ENCODE measurements at regions not wholly inside any gene's neighbourhood (a gene's known extent, or its start where the extent isn't known, plus 50 kb on each side); places are given as distances from the start of the nearest gene placed in this dataset.
"Not testable (repeated sequence)": the region's sequence is repeated elsewhere in the genome, so short reads cannot be mapped to it uniquely, and the experiment has no call there.

DNA sequence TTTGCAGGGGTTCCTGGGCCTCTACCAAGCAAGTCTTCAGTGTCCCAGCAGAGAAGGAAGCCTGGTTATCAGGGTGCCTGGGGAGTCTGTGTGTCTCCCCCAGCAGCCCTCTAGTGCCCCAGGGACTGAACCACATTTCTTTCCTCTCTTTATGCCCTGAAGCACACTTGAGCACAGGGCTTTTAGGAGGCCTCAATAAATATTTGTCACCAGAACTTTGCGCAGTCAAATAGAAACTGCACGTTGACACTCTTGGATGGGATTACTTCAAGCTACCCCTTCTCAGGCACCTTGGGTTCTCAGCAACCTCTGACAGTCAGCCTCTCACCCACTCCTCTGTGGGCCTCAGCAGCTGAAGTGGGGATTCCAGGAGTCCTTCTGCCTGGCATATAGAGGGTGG lies 226.6 kb upstream of the HES1 start:
- DNase-seq = no peak

- DNase-seq = no peak
Observed at GRCh38 chr3:193910310-193910709, 225.6 kb upstream of the HES1 start.

DNA sequence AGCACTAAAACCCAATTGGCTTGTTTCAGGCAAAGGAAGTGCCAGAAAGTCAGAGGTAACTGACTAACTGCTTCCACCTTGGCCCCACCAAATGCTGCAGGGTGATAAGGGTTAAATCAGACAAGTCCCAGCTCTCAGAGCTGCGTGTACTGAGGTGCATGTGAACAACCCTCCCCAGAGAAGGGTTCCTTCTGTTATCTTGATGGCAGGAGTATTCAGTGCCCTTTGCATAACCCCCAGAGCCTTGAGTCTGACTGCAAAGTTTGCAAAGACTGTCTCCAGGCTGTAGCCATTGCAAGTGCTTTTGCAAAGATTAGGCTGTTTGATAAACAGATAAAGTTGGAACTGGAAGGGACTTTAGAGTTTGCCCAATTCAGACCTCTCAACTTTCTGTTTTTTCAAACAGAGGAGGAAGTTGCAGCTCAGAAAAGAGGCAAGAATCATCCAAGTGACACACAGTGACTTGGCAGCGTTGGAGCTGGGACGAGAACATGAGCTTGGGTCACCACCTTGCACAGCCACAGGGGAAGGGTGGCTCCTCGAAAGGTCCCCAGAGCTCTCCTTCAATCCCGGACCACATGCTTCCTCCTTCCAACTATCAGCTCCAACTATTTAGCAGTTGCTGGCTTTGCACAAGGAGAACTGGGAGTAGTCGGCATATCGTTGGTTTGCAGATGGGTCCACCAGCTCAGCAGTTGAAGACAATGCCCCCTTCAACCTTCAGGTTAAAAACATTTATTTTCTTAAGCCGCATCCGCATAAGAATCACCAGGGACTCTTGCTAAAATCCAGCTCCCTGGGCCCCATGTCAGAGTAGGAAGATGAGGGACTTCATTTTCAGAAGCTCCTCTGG lies 224.8 kb upstream of the HES1 start:
- DNase-seq = no peak

DNA sequence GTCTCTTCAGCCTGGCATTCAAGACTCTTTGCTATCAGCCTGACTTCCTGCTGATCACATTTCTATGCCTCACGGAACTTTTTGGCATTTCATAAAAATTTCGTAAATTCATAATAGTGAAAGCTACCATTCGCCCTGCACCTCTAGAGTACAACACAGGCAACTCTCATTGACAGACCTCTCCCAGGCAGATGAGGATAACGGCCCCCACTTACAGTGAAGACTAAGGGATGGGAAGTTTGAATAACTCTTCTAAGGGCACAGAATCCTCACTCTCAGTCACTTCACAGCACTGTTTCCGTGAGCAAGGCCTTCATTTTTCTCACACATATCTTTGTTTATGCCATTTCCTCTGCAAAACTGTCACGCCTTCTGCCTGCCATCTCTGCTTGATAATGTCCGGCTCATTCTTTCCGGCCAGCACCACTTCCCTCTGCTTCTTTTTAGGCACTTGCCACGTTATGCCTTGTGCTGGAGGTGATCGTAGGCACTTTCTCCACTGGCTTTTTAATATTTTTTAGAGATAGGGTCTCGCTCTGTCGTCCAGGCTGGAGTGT lies 224.1 kb upstream of the HES1 start:
- DNase-seq = no peak

DNA sequence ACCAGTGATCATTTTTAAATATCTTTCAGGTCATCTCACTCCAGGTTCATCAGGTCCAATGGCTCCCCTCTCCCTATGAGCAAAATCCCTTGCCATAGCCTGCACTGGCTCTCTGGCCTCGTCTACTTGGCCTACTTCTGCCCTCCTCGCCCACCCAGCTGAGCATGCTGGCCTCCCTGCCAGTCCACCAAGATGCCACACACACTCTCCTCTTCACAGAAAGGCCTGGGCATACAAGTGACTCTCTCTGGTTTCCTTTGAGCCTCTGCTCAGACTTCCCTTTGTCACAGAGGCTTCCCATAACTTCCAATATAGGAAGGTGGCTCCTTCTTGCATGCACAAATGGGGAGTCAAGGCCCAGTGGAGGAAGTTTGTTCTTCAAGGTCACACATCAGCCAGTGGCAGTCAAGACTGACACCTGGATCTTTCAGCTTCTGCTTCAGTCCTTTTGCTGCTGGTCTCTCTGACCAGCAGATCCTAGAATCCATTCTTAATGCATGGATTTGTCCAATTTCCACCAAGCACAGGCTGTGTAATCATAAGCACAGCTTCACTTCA lies 223.2 kb upstream of the HES1 start:
- DNase-seq = no peak

- no peak for DNase-seq
Observed at GRCh38 chr3:193914602-193915001, 221.3 kb upstream of the HES1 start.

DNA sequence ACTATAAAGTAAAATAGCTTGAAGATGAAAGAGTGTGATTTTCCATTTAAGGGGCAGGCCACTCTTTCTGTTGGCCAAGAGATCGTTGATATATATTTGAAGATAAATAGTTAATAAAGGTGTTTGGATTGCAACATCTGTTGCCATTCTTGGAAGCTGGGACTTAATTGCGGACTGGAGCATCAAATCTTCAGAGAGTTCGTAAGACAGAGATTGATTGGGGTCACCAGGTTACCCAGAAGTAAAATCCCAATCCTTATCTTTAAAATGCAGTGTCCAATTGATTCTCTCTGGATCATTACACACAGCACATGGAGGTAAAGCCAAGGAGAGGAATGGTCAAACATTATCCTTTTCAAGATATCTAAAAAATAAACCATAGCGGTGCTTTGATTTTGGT lies 220.8 kb upstream of the HES1 start:
- DNase-seq = no peak

- DNase-seq = no peak
Observed at GRCh38 chr3:193915613-193916012, 220.3 kb upstream of the HES1 start.

GRCh38 chr3:193917158-193917557 lies 218.8 kb upstream of the HES1 start:
- no peak for DNase-seq

DNA sequence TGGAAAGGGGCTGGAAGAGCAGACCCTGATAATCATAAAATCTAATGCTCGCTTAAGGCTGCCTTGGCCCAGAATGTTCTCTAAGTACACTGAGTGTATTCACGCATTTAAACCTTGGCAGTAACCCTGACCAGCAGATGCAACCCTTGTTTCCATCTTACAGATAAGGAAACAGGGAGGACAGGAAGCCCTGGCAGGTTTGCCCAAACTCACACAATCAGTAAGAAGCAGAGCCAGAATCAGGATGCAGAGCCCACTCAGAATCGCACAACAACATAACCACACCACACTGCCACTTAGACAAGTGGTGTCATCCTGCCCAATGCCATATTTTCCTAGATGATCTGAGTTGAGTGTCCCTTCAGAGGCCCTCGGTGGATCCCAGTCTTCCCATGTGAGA lies 214.5 kb upstream of the HES1 start:
- no peak for DNase-seq

GRCh38 chr3:193922034-193922774 lies 213.7 kb upstream of the HES1 start:
- DNase-seq = no peak

DNA sequence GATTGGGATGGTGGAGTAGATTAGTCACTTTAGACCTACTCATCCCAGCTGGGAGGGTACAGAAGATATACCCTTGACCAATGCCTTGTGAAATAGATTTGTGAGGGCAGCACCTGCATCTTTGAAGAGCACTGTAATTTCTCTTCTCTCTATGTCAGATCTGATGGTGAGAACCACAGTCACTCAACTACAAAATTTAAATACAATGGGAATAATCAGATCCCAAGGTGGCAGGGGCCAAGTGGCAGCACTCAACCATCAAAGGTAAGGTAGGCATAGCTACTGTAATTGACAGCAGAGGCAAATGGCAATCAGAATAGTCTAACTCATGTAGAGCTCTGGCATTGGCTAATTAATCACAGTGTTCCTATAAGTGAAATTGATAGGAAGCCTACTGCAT lies 212.0 kb upstream of the HES1 start:
- DNase-seq = not testable (repeated sequence)

DNA sequence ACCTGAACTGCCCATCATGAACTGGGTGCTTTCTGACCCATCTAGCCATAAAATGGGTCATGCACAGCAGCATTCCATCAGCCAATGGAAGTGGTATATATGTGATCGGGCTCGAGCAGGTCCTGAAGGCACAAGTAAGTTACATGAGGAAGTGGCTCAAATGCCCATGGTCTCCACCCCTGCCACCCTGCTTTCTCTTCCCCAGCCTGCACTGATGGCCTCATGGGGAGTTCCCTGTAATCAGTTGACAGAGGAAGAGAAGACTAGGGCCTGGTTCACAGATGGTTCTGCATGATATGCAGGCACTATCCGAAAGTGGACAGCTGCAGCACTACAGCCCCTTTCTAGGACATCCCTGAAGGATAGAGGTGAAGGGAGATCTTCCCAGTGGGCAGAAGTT lies 209.9 kb upstream of the HES1 start:
- not testable (repeated sequence) for DNase-seq

- DNase-seq = not testable (repeated sequence)
Observed at GRCh38 chr3:193927413-193928206, 208.3 kb upstream of the HES1 start.

DNA sequence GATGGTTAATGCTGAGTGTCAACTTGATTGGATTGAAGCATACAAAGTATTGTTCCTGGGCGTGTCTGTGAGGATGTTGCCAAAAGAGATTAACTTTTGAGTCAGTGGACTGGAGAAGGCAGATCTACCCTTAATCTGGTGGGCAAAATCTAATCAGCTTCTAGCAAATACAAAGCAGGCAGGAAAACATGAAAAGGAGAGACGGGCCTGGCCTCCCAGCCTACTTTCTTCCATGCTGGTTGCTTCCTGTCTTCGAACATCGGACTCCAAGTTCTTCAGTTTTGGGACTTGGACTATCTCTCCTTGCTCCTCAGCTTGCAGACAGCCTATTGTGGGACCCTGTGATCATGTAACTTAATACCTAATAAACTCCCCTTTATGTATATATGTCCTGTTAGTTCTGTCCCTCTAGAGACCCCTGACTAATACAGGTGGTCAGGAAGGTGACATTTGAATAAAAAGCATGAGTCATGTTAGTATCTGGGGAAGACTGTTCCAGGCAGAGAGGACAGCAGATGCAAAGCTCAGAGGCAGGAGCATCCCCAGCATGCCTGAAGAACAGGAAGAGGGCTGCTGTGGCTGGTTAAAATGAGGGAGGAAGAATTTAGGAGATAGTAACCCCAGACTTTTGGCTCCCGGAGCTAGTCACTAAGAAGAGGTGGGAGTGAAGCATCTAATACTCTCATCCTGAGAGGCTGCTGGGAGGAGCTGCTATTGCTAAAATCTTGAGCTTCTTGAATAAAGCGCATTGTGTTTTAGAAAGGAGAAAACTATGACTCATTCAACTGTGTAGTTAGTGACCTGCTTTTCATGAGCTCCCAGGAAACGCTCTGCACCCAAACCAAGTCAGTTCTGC lies 207.4 kb upstream of the HES1 start:
- DNase-seq = no peak

DNA sequence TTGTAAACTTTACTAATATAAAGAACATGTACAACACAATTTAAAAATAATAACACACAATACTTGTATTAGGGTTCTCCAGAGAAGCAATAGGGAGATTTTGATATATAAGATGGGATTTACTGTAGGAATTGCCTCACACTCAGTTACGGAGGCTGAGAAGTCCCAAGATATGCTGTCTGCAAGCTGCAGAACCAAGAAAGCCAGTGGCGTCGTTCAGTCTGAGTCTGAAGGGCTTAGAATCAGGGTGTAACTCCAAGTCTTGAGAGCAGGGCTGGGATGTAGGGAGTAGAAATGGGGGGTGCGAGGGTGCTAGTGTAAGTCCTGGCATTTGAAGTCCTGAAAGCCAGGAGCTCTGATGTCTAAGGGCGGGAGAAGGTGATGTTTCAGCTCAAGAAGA lies 206.6 kb upstream of the HES1 start:
- no peak for DNase-seq

DNA sequence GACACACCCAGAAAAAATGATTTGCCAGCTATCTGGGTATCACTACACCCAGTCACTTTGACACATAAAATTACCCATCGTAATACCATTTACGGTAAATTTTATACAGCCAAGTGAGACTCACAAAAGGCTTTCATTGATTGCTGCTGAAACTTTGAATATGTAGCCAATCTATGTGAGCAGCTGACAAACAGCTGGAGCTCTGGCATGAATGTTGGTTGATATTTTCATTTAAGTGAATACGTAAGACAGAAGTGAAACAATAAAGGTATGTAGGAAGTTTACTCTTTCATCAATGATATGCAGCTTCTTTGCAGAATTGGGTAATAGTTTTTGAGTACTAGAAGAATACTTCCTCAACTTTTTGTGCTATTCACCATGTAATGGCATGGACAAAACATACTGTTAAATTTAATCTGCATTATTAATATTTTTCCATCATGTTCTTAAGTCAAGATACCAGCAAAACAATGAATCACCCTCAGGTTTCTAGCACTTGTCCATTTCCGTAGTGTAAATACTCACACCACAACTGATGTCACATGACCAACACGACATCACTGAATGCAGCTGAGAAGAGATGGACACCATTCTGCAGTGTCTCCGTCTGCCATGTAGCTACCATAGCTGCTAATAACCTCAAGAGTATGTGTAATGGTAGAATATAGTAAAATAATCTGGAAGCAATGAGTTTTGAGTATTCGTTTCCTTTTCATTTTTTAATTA lies 205.9 kb upstream of the HES1 start:
- no peak for DNase-seq

DNA sequence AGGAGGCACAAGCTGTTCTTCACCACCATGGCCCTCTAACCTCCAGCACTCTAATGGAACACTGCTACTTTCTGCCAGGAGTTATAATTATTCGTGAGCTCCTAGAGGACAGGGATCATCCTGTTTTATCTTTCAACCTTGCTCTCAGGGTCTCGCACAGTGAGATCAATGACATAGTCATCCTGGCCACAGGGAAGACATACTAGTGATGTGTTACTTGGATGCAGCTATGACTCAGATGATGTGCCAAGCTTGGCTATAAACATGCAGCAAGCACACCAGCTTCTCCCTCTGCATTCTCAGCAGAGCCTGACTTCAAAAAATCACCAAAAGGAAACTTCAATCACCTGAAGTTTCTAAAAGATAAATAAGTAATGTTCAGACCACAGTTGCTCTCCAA lies 203.8 kb upstream of the HES1 start:
- no peak for DNase-seq

GRCh38 chr3:193932576-193932975 lies 203.4 kb upstream of the HES1 start:
- no peak for DNase-seq

DNA sequence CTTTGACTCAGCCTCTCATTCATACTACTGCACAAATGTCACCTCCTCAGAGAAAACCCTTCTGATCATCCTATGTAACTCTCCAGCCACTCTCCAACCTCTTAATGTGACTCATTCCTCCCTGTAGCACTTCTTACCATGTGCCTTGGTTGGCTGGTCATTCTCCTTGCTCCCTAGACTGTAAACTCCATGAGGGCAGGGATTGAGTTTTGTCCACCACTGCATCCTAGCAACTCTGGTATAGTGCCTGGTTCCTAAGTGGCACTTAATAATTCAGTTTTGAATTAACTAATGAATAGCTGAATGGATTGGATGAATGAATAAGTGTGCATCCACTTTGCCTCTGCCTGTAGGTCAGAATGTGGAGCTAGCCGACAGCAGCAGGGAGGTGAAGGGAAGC lies 202.5 kb upstream of the HES1 start:
- no peak for DNase-seq

DNA sequence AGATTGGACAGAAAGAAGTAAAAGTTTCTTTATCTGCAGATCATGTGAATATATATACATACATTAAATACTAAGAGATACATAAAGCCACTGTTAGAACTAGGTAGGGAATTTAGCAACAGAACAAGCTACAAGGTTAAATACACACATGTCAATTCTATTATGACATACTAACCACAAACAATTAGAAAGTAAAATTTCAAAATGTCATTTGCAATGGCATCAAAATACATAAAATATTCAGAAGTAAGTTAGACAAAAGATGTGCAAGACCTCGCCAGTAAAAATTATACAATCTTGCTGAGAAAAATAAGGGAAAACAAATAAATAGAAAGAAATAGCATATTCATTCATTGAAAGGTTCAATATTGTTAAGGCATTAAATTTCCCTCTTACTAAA lies 200.0 kb upstream of the HES1 start:
- DNase-seq = no peak
